Endothelial cell of umbilical vein (primary cell): ENCODE measurements at regions not wholly inside any gene's neighbourhood (a gene's known extent, or its start where the extent isn't known, plus 50 kb on each side); places are given as distances from the start of the nearest gene placed in this dataset.

Experiments used
- CTCF ChIP-seq, 2 donors: IDR thresholded peaks; 1 replicate in 1 of 2; 2 replicates in 1 of 2; pipeline ENCODE4 v1.5.1; 2011; ENCODE audit warnings: low read length in 2 of 2, mild to moderate bottlenecking in 2 of 2, moderate library complexity in 2 of 2, control low read depth in 1 of 2, inconsistent platforms in 1 of 2, low read depth in 1 of 2; ENCODE audit not compliant: insufficient read depth in 1 of 2; ENCODE audit errors: extremely low read depth in 1 of 2
- EZH2 ChIP-seq: IDR thresholded peaks from 2 replicates; pipeline ENCODE4 v1.6.1; 2012; ENCODE audit warnings: borderline replicate concordance, low read depth, mild to moderate bottlenecking, moderate library complexity, low read length, inconsistent platforms; ENCODE audit not compliant: severe bottlenecking
- FOS ChIP-seq: IDR thresholded peaks from 2 replicates; pipeline ENCODE4 v1.6.1; 2011; ENCODE audit warnings: mild to moderate bottlenecking, low read length, moderate library complexity, borderline replicate concordance; ENCODE audit not compliant: insufficient read depth
- JUN ChIP-seq: IDR thresholded peaks from 2 replicates; pipeline ENCODE4 v1.6.1; 2011; ENCODE audit warnings: borderline replicate concordance, low read depth; ENCODE audit not compliant: insufficient read length, insufficient read depth

- TF ChIP-seq JUN (no peak), EZH2 (no peak), CTCF (IDR thresholded peaks at IDR 0.05; ENCODE audit: extremely low read depth in 1 of 2, insufficient read depth in 1 of 2, low read depth in 1 of 2, low read length in 2 of 2) (no peak), FOS (no peak)
These were observed 685.7 kb downstream of the BCKDHB start for GRCh38 chr6:80792151-80792550.
